HG03442 (cell line): ENCODE measurements at regions not wholly inside any gene's neighbourhood (a gene's known extent, or its start where the extent isn't known, plus 50 kb on each side); places are given as distances from the start of the nearest gene placed in this dataset.
"Not testable (repeated sequence)": the region's sequence is repeated elsewhere in the genome, so short reads cannot be mapped to it uniquely, and the experiment has no call there.

Experiments used
- ATAC-seq: cut with Tn5 transposase; IDR thresholded peaks from one replicate; pipeline ENCODE4 v1.9.1; 2021; ENCODE audit warnings: mild to moderate bottlenecking, moderate library complexity; ENCODE audit not compliant: unreplicated experiment

- no peak for ATAC-seq
Observed at GRCh38 chr11:133653336-133653735, 121.0 kb upstream of the OPCML start.

GRCh38 chr11:133650082-133650481 lies 117.8 kb upstream of the OPCML start:
- no peak for ATAC-seq

- no peak for ATAC-seq
Observed at GRCh38 chr11:133649040-133649439, 116.7 kb upstream of the OPCML start.

- ATAC-seq = no peak
Observed at GRCh38 chr11:133639408-133639807, 107.1 kb upstream of the OPCML start.

GRCh38 chr11:133638921-133639320 lies 106.6 kb upstream of the OPCML start:
- no peak for ATAC-seq

GRCh38 chr11:133636711-133637355 lies 104.5 kb upstream of the OPCML start:
- no peak for ATAC-seq

- no peak for ATAC-seq
Observed at GRCh38 chr11:133635244-133635739, 103.0 kb upstream of the OPCML start.

GRCh38 chr11:133628371-133628770 lies 96.1 kb upstream of the OPCML start:
- not testable (repeated sequence) for ATAC-seq

- no peak for ATAC-seq
Observed at GRCh38 chr11:133621611-133622010, 89.3 kb upstream of the OPCML start.

GRCh38 chr11:133619973-133620372 lies 87.7 kb upstream of the OPCML start:
- no peak for ATAC-seq

- ATAC-seq = no peak
Observed at GRCh38 chr11:133619397-133619796, 87.1 kb upstream of the OPCML start.

- ATAC-seq = no peak
Observed at GRCh38 chr11:133618544-133618943, 86.2 kb upstream of the OPCML start.

GRCh38 chr11:133608496-133608895 lies 76.2 kb upstream of the OPCML start:
- ATAC-seq = no peak

GRCh38 chr11:133606124-133606523 lies 73.8 kb upstream of the OPCML start:
- no peak for ATAC-seq

GRCh38 chr11:133605482-133605881 lies 73.2 kb upstream of the OPCML start:
- ATAC-seq = no peak

- no peak for ATAC-seq
Observed at GRCh38 chr11:133601641-133602040, 69.3 kb upstream of the OPCML start.

- no peak for ATAC-seq
Observed at GRCh38 chr11:133600786-133601185, 68.5 kb upstream of the OPCML start.

- ATAC-seq = no peak
Observed at GRCh38 chr11:133600306-133600705, 68.0 kb upstream of the OPCML start.

GRCh38 chr11:133598906-133599305 lies 66.6 kb upstream of the OPCML start:
- no peak for ATAC-seq

- no peak for ATAC-seq
Observed at GRCh38 chr11:133597236-133597635, 64.9 kb upstream of the OPCML start.

- ATAC-seq = no peak
Observed at GRCh38 chr11:133595998-133596590, 63.8 kb upstream of the OPCML start.

GRCh38 chr11:133593036-133593435 lies 60.7 kb upstream of the OPCML start:
- no peak for ATAC-seq
